OCI-M1 (cell line): ENCODE measurements at regions not wholly inside any gene's neighbourhood (a gene's known extent, or its start where the extent isn't known, plus 50 kb on each side); places are given as distances from the start of the nearest gene placed in this dataset.

Experiments
- DNase-seq: peaks from one replicate; lab custom pipeline; 2025; lab: John Stamatoyannopoulos, UW

DNA sequence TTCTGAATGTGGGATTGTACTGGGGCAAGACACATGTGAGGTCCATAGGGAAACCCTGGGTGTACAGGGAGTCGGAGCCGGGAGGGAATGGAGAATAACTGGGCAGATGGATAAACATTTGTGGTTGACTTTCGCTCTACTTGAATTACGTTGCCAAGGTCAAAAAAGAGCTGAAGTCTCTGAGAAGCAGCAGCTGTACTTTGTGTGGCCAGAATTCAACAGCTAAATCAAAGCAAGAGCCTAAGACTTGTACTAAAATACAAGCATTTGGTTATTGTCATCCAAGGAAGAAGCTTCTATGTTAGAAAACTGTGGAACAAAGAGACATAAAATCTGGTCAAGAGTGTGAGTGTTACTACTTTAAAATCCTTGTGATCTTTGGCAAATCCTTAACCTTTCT lies 457.2 kb downstream of the ARL4A start:
- DNase-seq, result no peak

DNA sequence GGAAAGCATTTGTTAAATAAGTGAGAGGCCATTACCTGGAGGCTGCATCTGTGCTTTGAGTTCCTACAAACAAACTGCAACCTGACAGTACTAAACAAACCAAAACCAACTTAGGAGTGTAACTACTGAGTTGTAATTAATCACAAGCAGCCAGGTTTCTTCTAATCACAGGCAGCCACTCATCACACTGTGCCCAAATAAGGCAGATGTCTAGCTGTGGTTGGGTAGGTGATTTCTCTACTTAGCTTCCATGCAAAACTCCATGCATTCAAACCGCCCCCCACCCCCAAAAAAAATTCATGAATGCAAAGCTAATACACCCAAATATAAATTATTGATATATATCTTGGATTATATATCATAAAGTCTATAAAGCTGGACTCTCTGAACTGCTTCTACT lies 461.1 kb downstream of the ARL4A start:
- no peak for DNase-seq

DNA sequence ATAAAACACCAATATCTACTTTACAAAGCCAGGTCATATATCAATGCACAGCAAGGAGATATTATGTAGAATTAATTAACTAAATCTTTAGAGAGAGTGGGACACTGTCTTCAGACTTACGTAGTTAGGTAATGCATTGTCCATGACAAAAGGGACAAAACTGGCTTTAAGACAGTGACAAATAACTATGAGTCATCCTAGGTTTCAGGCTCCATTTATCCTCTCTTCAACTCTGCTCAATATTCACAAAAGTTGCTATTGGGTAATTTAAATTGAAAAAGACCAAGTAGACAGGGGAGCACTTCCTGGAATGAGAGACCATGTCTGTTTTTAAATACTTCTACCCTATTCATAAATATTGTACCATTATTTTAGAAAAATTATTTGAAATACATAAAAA lies 464.5 kb downstream of the ARL4A start:
- no peak for DNase-seq

DNA sequence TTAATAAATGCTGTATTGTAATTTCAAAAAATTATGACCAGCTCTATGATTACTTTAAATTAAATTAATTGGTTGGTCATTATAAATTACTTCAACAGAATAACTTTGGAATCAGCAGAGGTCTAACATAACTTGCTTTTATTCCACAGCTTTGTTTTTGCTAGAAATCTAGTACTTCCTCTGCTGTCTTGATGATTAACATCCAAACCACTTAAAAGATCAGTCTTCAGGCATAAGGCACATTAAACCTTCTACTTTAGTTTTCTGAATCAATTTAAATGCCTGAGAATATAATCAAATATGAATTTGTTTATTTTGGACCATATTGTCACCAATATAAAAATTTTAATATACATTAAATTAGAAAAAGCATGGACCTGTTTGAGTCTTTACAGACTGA lies 465.3 kb downstream of the ARL4A start:
- DNase-seq, result no peak

DNA sequence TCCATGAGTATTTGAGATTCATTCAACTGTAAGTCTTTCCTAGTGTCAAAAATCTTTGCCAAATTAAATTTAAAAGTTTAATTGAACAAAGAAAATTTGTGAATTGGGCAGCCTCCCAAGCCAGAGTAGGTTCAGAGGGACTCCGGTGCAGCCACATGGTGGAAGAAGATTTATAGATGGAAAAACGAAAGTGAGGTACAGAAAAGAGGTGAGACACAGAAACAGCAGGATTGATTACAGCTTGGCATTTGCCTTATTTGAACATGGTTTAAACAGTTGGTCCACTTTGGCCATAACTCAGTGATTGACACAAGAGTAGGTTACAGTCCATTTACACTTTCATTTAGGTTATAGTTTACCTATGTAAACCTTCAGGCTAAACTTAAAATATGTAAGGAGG lies 465.8 kb downstream of the ARL4A start:
- no peak for DNase-seq

DNA sequence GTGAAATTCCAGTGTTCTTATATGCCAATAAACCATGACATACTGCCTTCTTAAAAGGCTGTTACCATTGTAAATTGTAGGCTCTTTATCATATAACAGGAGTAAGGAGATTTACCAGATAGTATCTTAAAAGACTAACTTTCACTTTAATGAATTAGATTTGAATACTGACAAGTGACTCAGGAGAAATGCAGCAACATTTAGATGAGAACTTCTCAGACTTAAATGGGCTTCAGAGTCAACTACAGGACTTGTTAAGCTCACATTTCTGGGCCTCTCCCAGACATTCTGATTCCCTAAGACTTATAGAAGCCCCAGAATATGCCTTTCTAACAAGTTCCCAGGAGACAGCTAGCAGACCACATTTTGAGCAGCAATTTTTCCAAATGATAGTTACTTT lies 466.3 kb downstream of the ARL4A start:
- no peak for DNase-seq

DNA sequence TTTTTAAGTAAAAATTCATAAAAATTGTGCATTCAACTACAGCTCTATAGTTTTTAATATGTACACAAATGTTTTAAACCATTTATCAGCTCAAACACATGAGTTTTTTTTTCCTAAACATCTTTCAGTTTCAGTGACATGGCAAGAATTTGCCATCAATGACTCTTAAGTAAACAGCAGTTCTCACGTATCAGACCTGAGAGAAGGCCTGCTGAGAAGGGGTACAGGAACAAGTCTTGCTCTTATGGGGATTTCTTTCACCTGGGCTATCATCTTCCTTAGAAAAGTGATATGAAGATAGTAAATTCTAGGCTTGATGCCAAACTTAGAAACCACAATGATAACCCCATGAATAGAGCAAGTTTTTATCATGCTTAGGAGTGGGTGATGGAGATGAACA lies 467.8 kb downstream of the ARL4A start:
- no peak for DNase-seq

DNA sequence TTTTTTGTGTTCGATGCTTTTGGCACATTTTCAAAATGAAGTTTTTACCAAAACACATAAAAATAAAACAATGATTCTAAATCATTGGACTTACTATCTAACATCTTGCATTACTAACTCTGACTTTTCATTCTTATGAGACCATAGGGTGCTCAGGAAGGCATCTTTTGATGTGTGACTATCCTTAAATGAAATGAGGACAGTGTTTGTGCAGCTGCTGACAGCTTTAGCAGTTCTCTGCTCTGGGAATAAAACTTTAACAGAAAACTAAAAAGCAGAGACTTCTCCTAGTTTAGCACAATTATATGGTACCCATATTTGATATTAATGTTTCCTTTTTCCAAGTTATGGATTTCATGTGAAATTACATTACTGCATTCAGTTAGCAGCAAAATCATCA lies 471.6 kb downstream of the ARL4A start:
- DNase-seq, result no peak

DNA sequence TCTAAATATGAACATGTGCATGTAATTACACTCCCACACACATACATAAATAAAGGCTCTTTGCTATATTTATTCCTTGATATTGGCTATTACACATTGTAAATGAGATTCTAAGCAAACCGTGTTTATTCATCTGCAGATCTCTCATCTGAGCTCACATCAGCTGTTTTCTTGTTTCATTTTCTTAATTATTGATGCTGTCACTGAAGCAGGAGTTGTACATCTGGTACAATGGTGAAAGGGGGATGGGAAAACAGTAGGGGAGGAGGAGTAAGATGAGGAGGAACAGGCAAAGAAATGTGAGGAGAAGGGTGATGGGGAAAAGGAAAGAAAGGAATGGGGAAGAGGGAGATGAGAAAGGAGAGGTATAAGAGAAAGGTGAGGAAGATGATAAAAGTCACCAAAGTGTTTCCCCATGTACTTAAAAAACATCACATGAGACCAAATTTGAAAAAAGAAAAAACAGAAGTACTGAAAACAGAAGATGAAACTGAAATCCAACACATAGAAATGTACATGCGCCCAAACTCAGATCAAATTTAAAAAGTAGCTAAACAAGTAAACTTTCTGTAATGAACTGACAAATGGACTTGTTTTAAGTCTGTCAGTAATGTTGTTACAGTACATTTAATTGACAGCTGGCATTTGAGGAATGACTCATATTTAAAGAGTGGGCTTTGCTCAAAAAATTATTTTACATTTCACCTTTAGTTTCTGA lies 472.2 kb downstream of the ARL4A start:
- no peak for DNase-seq

DNA sequence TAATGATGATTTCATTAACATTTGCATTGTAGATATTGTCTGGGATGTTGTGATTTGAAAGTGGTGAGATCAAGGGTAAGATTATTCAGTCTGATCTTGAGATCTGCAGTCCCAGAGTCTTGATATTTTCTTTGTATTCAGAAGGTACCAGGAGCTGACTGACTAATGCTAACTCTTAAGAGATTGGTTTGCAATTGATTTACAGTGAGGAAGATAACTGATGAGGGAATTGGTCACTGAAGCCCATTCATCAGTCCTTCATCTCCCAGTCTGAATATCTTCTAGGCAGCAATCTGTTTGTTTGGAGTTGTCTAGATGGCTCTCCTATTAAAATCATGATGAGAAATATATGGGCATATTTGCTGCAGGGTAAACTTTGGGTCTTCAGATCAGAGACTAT lies 473.7 kb downstream of the ARL4A start:
- DNase-seq, result no peak

DNA sequence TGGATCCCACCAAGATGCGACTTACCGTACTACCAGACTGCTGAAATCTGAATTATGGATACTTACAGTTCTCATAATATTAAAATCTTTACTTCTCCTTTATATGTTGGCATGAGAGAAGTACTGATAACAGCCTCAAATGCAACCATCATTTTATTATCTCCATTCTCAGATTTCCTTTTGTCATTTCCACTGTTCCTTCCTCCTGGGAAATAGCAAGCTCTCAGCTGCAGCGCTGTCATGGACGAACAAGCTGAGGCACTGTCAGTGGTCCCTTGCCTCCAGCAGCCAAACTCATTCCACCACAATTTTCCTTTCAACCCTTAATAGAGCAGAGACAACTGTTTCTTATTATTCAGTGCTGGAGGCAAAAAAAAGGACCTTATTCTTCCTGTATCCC lies 478.4 kb downstream of the ARL4A start:
- no peak for DNase-seq

DNA sequence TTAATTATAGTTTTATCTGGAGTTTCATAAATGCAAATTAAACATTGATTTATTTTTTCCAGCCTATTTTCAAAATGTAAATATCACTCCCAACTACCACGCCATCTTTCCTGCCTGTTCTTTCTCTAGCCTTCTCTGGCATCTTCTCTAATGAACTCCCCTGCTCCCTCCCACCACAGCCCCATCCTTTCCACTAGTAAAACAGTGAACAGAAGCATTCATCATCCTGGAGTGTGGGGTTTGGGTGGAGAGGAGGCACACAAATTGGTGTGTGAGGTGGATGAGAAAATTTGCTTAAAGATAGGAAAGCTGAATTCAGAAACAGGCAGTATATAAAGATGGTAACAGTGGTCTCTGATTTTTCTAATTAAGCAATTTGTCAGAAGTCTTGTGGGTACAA lies 479.4 kb downstream of the ARL4A start:
- no peak for DNase-seq

DNA sequence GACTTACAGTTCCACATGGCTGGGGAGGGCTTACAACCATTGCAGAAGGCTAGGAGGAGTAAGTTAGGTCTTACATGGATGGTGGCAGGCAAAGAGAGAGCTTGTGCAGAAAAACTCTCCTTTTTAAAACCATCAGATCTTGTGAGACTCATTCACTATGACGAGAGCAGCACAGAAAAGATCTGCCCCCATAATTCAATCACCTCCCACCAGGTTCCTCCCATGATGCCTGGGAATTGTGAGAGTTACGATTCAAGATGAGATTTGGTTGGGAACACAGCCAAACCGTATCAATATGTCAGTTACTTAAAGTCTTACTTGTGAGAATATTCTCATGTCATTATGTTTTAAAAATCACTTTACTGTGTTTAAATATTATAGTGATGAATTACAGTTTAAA lies 481.9 kb downstream of the ARL4A start:
- DNase-seq, result no peak

DNA sequence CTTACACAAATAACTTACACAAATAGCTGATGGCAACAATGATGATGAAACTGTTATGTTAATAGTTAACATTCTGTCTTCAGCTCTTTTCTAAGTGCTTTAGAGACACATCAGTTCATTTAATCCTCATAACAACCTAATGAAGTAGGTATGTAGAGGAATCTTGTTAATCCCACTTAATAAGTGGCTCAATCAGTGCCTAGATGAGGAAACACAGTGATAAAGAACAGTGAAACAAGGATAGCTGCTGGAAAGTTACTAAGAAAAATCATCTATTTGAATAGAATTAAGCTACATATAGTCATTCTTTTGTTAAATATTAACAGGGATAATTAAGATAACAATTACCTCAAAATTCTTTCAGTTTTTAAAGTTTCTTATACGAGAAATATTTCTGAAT lies 487.6 kb downstream of the ARL4A start:
- no peak for DNase-seq

DNA sequence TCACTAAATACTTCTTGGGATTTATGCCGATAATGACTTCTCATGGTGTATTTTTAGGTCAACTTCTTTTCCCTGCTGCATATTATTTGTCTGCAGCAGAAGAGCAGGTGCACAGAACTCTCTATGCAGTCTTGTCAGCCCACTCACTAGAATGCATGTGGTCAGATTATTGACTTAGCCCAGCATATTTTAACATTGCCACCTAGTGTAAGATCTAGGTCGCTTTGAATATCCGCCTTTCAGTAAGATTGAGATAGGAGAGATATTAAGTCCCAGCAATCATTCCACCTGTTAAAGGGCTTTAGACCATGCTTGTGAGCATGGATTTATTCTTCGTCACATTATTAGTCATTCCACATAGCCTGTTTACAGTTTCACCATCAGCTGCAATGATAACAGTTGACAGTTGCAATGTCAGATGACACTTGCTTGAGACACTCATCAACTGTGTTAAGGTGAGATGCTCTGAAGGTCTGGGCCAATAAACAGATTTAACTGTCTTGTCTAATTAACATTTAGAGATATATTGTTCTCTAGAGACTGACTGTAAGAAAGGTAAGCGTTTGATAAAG lies 491.7 kb downstream of the ARL4A start:
- peak; percentile 52 for DNase-seq

DNA sequence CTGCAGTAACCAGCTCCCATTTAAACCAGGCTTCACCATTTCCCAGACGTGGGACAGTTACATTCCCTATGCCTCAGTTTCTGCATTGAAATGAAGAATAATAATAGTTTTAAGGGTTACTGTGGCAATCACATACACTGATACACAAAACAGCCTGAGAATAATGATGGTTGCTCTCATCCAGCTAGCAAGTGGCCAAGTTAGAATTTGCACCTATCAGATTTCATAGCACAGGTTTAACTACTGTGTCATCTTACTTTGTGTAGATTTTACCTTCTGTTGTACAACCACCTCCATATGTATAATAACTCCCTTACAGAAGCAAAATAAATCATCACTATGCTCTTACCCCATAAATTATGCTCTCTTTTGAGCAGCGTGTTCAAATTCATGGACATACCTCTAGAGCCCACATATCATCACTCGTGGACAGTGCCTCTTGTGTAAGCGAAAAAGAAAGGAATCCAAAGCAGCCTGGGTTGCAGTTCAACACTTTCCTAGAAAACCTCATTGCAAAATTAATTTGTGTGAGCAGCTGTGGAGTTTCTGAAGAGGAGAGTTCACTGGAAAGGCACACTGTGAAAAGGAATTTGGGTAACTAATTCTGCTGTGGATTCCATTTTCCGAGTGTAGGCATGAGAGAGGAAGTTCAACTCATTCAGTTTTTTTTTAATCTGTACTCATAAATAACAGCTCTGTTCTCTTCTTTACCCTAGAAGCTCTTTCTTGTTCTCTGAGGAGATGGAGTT lies 492.5 kb downstream of the ARL4A start:
- no peak for DNase-seq

DNA sequence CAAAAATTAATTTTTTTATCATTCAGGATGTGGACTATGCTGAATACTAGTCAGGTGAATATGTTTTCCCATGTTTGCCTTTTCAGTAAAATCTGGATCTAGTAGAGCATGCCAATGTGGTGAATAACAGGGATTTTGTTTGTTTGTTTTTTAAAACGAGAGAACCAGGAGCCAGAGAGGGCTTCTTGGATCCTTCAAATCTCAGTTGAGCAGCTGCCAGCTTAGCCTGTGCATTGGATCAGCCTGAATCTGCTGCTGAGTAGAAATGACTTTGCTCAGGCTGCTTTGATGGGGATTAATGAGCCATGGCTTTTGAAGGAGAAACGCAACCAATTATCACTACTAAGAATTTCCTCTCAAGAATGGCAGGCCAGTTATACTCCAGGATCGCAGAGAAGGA lies 493.8 kb downstream of the ARL4A start:
- no peak for DNase-seq

DNA sequence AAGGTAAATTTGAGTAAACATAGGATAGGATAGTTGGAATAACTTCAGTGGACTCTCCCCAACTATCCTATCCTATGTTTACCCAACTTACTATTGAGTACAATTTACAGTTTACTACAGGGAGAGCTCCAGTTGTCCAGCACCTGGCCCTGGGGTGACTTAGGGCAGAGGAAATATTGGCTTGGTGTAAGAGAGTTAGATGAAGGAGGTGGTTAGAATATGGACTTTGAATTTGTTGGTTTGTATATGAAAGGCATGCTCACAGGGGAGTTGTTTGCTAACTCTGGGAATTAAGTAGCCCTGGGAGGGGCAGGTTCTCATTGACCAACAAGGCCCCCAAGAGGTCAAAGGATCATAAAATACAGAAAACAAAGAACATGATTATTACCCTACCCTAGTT lies 497.7 kb downstream of the ARL4A start:
- DNase-seq, result no peak

DNA sequence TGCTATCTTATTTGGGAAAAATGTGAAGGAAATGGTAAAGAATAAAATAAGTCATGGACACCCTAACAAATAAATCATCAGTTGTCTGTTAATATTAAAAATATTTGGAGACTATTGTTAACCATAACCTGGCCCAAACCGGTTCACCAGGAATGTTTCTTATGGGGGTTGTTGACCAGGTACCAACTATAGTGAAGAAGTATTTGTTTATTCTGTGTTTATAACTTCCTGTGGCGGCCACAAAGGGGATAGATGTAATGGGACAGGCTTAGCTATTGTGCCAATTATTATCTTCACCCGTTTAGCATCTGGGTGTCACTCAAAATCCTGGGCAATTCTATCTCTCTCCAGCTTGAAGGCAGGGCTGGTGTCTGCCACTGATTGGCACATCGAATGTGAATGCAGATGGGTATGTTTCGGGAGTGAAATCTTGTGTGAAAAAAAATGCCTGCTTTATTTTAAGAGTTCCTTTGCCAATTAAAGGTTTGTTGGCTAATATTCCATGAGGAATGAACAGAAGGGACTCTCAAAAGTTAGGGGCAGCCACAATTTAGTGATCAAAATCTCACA lies 500.9 kb downstream of the ARL4A start:
- no peak for DNase-seq

DNA sequence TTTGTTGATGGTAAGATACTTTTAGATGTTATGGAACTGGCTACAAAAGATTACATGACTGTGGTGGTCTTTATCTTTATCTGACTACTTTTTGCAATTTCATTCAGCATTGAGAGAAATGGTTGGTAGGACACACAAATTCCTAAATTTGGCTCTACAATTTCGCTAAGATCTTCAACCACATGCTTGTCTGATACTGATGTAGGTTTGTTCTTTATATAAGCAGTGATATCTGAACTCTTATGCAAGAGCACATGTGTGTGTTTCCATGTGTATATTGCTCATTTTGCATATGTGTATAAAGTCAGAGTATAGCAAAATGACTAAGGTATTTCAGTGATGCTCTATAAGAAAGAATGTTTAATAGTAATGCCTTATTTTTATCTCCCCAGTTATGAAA lies 501.5 kb downstream of the ARL4A start:
- no peak for DNase-seq

DNA sequence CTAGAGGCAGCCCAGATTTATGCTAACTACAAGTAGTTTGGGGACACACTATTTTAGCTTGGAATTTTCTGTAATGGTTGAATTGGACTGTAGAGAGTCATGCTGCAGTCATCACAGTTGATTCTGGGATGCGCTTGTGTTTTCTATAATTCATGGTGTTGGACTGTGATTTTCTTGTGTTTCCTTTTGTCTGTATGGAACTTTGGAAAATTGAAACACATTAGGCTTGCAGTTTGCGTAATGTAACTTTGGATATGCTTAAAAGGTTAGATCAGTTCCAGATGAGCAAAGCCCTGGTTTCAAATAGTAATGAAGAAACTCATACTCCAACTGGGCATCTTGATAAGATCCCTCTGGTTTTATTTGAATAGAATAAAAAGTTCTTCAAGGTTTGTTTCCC lies 502.2 kb downstream of the ARL4A start:
- no peak for DNase-seq

DNA sequence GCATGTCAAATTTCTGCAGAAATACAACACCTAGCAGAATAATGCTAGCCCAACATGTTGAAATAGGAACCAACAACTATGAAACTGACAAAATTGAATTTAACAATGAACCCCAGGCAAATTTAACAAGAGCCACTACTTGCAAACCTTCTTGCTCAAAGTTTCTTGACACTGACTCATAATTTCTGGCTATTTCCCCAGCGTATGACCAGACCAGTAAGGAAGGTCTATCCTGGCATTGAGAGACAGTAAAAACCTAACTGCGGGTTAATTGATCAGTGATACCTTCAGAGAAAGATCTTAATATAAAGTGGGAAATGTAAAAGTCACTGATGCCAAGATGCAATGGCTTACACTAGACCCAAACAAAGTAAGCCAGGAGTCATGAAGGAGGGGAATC lies 510.1 kb downstream of the ARL4A start:
- no peak for DNase-seq

DNA sequence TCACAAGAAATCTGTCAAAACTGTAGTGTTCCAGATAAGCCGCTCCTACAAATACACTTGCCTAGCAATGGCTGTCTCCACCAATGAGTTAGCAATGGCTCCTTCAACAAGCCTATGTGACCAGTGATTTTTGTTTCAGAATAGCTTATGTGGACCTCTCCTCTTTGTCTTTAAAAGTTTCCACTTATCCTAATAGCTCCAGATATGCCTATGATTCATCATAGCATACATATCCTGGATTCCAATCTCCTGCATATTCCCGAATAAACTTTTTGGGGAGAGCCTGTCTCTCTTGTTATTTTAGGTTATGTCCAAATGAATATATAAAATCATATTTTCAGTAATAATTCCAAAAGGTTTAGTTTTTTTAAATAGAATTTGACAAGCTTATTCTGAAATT lies 510.6 kb downstream of the ARL4A start:
- DNase-seq, result no peak
